SK-N-MC (cell line): ENCODE measurements at regions not wholly inside any gene's neighbourhood (a gene's known extent, or its start where the extent isn't known, plus 50 kb on each side); places are given as distances from the start of the nearest gene placed in this dataset.

Experiments
- DNase-seq: peaks from one replicate; pipeline ENCODE4 v3.0.0-alpha.2; 2011; ENCODE audit warnings: low read depth, low spot score
- H3K27ac ChIP-seq: fragments of 200-600 bp; sonication (generic); 2 replicates; pipeline ENCODE4 v1.5.1; 2016; ENCODE audit warnings: mixed run types
- H3K36me3 ChIP-seq: fragments of 200-600 bp; sonication (generic); 2 replicates; pipeline ENCODE4 v1.6.1; 2017; ENCODE audit warnings: antibody characterized with exemption, low read length, mixed read lengths; ENCODE audit not compliant: insufficient read depth
- H3K4me3 ChIP-seq: fragments of 200-600 bp; sonication (generic); 2 replicates; pipeline ENCODE4 v1.5.1; 2016
- H3K9ac ChIP-seq: fragments of 200-600 bp; sonication (generic); 2 replicates; pipeline ENCODE4 v1.8.0; 2017; ENCODE audit warnings: mixed run types, mixed read lengths; ENCODE audit not compliant: insufficient read length
- H3K9me3 ChIP-seq: fragments of 200-600 bp; sonication (generic); 2 replicates; pipeline ENCODE4 v1.6.1; 2017; ENCODE audit warnings: low read depth, mild to moderate bottlenecking, antibody characterized with exemption, low read length, moderate library complexity, mixed read lengths
- EZH2 ChIP-seq: fragments of 200-600 bp; sonication (generic); IDR thresholded peaks from one replicate; pipeline ENCODE4 v1.6.1; 2017; ENCODE audit warnings: antibody characterized with exemption
- FOXP2 ChIP-seq: optimal IDR thresholded peaks from 2 replicates; pipeline ENCODE3; 2011; ENCODE audit warnings: mild to moderate bottlenecking, moderate library complexity; ENCODE audit not compliant: insufficient read depth; ENCODE audit errors: extremely low read length, control extremely low read depth
- POLR2AphosphoS5 ChIP-seq: IDR thresholded peaks from 2 replicates; pipeline ENCODE4 v1.6.1; 2012; ENCODE audit warnings: mild to moderate bottlenecking, low read depth, low read length, borderline replicate concordance

- Histone ChIP-seq H3K9ac (no peak overlapping the region), H3K9me3 (no peaks in the 10 kb centered on the region), H3K4me3 (no peak overlapping the region), H3K27ac (no peak overlapping the region), H3K36me3 (no peaks in the 10 kb centered on the region)
- no peak for TF ChIP-seq POLR2AphosphoS5
- TF ChIP-seq EZH2, result no peak
- no peak for TF ChIP-seq FOXP2
- DNase-seq, result no peak
Observed at GRCh38 chr3:113088616-113089015, 97.8 kb downstream of the GTPBP8 start.

GRCh38 chr3:113091417-113091816, 100.6 kb downstream of the GTPBP8 start:
- H3K9me3 ChIP-seq, result no peaks in the 10 kb centered on the region
- no peak for TF ChIP-seq POLR2AphosphoS5
- no peak overlapping the region for H3K27ac ChIP-seq
- no peaks in the 10 kb centered on the region for H3K36me3 ChIP-seq
- no peak overlapping the region for H3K9ac ChIP-seq
- no peak for DNase-seq
- no peak overlapping the region for H3K4me3 ChIP-seq

GRCh38 chr3:113092746-113093145, 102.0 kb downstream of the GTPBP8 start:
- Histone ChIP-seq H3K9me3 (no peaks in the 10 kb centered on the region), H3K27ac (no peak overlapping the region), H3K4me3 (no peak overlapping the region), H3K36me3 (no peaks in the 10 kb centered on the region), H3K9ac (no peak overlapping the region)
- no peak for DNase-seq
- no peak for TF ChIP-seq POLR2AphosphoS5
- no peak for TF ChIP-seq FOXP2
- no peak for TF ChIP-seq EZH2

GRCh38 chr3:113094337-113095221, 103.8 kb downstream of the GTPBP8 start:
- no peak overlapping the region for H3K9ac ChIP-seq
- no peak overlapping the region for H3K4me3 ChIP-seq
- H3K36me3 ChIP-seq, result no peaks in the 10 kb centered on the region
- no peak overlapping the region for H3K27ac ChIP-seq
- H3K9me3 ChIP-seq, result peaks cover 3% of the 10 kb centered on the region; the same call in 1 of the 2 replicates
- no peak for DNase-seq
- TF ChIP-seq EZH2 (no peak), FOXP2 (no peak), POLR2AphosphoS5 (no peak)

- Histone ChIP-seq H3K36me3 (no peaks in the 10 kb centered on the region), H3K27ac (no peak overlapping the region), H3K4me3 (no peak overlapping the region), H3K9ac (no peak overlapping the region), H3K9me3 (peaks cover 3% of the 10 kb centered on the region; the same call in 1 of the 2 replicates)
- TF ChIP-seq FOXP2 (no peak), EZH2 (no peak), POLR2AphosphoS5 (no peak)
- DNase-seq, result no peak
Observed at GRCh38 chr3:113096188-113096892, 105.6 kb downstream of the GTPBP8 start.

GRCh38 chr3:113097960-113098447, 107.2 kb downstream of the GTPBP8 start:
- TF ChIP-seq POLR2AphosphoS5 (no peak), EZH2 (no peak), FOXP2 (no peak)
- Histone ChIP-seq H3K4me3 (no peak overlapping the region), H3K9ac (no peak overlapping the region), H3K9me3 (peaks cover 3% of the 10 kb centered on the region; the same call in 1 of the 2 replicates), H3K36me3 (no peaks in the 10 kb centered on the region), H3K27ac (no peak overlapping the region)
- DNase-seq, result no peak

- no peak for DNase-seq
- peaks cover 3% of the 10 kb centered on the region; the same call in 1 of the 2 replicates for H3K9me3 ChIP-seq
- H3K9ac ChIP-seq, result no peak overlapping the region
- no peaks in the 10 kb centered on the region for H3K36me3 ChIP-seq
- no peak overlapping the region for H3K4me3 ChIP-seq
- no peak overlapping the region for H3K27ac ChIP-seq
- TF ChIP-seq FOXP2, result no peak
- TF ChIP-seq POLR2AphosphoS5, result no peak
- TF ChIP-seq EZH2, result no peak
Observed at GRCh38 chr3:113100063-113100462, 109.3 kb downstream of the GTPBP8 start.

- Histone ChIP-seq H3K4me3 (no peak overlapping the region), H3K9ac (no peak overlapping the region), H3K27ac (no peak overlapping the region), H3K9me3 (peaks cover 3% of the 10 kb centered on the region; the same call in 1 of the 2 replicates), H3K36me3 (no peaks in the 10 kb centered on the region)
- no peak for DNase-seq
- no peak for TF ChIP-seq FOXP2
Observed at GRCh38 chr3:113103588-113103987, 107.8 kb upstream of the BOC start.
